Smooth muscle cell (in vitro differentiated cells): ENCODE measurements at regions not wholly inside any gene's neighbourhood (a gene's known extent, or its start where the extent isn't known, plus 50 kb on each side); places are given as distances from the start of the nearest gene placed in this dataset.

Experiments used
- DNase-seq: peaks from one replicate; lab custom pipeline; 2025; ENCODE audit not compliant: unreplicated experiment; lab: John Stamatoyannopoulos, UW
- H2AFZ ChIP-seq: fragments of 200-600 bp; sonication (generic); 2 replicates; pipeline ENCODE4 v1.6.0; 2016; ENCODE audit warnings: antibody characterized with exemption, low read depth, mild to moderate bottlenecking
- H3F3A ChIP-seq: fragments of 200-600 bp; sonication (generic); 2 replicates; pipeline ENCODE4 v1.6.0; 2017; ENCODE audit warnings: antibody characterized with exemption, low read depth
- H3K27ac ChIP-seq: fragments of 200-600 bp; sonication (generic); 2 replicates; pipeline ENCODE4 v1.5.1; 2016; ENCODE audit warnings: low read depth, mild to moderate bottlenecking
- H3K27me3 ChIP-seq: fragments of 200-600 bp; sonication (generic); 2 replicates; pipeline ENCODE4 v1.6.1; 2016; ENCODE audit warnings: low read depth, mild to moderate bottlenecking
- H3K36me3 ChIP-seq: fragments of 200-600 bp; sonication (generic); 2 replicates; pipeline ENCODE4 v1.5.1; 2016; ENCODE audit warnings: low read depth
- H3K4me1 ChIP-seq: fragments of 200-600 bp; sonication (generic); 2 replicates; pipeline ENCODE4 v1.5.1; 2016; ENCODE audit warnings: low read depth
- H3K4me2 ChIP-seq: fragments of 200-600 bp; sonication (generic); 2 replicates; pipeline ENCODE4 v1.6.0; 2016; ENCODE audit warnings: mild to moderate bottlenecking
- H3K4me3 ChIP-seq: fragments of 200-600 bp; sonication (generic); 2 replicates; pipeline ENCODE4 v1.5.1; 2016; ENCODE audit warnings: mild to moderate bottlenecking
- H3K79me2 ChIP-seq: fragments of 200-600 bp; sonication (generic); 2 replicates; pipeline ENCODE4 v1.6.0; 2016; ENCODE audit warnings: low read depth, mild to moderate bottlenecking
- H3K9ac ChIP-seq: fragments of 200-600 bp; sonication (generic); 2 replicates; pipeline ENCODE4 v1.6.0; 2016; ENCODE audit warnings: low read depth
- H3K9me3 ChIP-seq: fragments of 200-600 bp; sonication (generic); replicated peaks from 2 replicates; pipeline ENCODE4 v1.5.1; 2016; ENCODE audit warnings: low read depth
- H4K20me1 ChIP-seq: fragments of 200-600 bp; sonication (generic); 2 replicates; pipeline ENCODE4 v1.6.0; 2016; ENCODE audit warnings: low read depth
- WGBS: methylation state at CpG from one replicate; pipeline ENCODE4 v1.1.7; 2016; ENCODE audit warnings: low lambda C conversion rate; 5-methylcytosine and 5-hydroxymethylcytosine counted together
- TF ChIP-seq, protein P1 (sequence below): fragments of 200-600 bp; sonication (generic); IDR thresholded peaks from 2 replicates; pipeline ENCODE4 v1.5.1; 2017; ENCODE audit warnings: borderline replicate concordance, mild to moderate bottlenecking, antibody characterized with exemption; ENCODE audit not compliant: insufficient read depth, poor library complexity, severe bottlenecking

DNA sequence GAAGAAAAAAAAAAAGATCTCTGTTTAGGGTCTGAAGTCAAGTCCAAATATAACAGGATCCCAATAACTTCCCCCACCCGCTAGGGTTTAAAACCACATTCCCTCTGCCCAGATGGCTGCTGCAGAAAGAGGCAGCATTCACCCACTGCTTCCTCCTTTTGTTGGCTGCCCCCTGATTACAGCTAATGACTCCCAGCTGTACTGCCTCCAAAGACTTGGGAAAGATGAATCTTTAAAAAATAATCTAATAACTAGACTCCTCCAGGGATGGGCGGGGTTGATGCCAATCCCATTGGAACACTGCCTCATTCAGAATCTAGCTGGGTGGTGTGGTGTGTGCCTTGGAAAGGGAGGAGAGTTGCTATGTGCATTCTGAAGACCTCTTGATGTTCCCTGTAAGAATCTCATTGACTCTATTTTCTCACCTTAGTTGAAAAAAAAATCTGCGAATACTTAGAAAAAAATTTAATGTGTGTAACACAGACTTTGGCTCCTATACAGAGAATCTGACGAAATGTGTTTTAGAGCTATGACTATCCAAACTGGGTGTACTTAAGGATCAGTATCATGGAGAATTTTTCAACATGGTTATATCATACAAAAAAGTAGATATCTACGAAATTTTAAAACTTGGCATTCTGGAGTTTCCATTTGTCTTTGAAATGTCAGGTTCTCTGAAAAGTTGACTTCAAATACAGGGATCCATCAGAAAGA lies 174.0 kb downstream of the RNF144B start:
- no peaks in the 10 kb centered on the region for H4K20me1 ChIP-seq
- no peaks in the 10 kb centered on the region for H3K79me2 ChIP-seq
- no peak overlapping the region for H3K4me2 ChIP-seq
- H3K4me3 ChIP-seq, result no peak overlapping the region
- no peak overlapping the region for H3K9ac ChIP-seq
- H2AFZ ChIP-seq, result peak overlapping the region; percentile 23
- H3K9me3 ChIP-seq, result no peaks in the 10 kb centered on the region
- no peaks in the 10 kb centered on the region for H3K4me1 ChIP-seq
- H3K36me3 ChIP-seq, result no peaks in the 10 kb centered on the region
- no peaks in the 10 kb centered on the region for H3F3A ChIP-seq
- TF ChIP-seq, protein P1, sequence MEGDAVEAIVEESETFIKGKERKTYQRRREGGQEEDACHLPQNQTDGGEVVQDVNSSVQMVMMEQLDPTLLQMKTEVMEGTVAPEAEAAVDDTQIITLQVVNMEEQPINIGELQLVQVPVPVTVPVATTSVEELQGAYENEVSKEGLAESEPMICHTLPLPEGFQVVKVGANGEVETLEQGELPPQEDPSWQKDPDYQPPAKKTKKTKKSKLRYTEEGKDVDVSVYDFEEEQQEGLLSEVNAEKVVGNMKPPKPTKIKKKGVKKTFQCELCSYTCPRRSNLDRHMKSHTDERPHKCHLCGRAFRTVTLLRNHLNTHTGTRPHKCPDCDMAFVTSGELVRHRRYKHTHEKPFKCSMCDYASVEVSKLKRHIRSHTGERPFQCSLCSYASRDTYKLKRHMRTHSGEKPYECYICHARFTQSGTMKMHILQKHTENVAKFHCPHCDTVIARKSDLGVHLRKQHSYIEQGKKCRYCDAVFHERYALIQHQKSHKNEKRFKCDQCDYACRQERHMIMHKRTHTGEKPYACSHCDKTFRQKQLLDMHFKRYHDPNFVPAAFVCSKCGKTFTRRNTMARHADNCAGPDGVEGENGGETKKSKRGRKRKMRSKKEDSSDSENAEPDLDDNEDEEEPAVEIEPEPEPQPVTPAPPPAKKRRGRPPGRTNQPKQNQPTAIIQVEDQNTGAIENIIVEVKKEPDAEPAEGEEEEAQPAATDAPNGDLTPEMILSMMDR, result no peak
- DNase-seq, result no peak
- 68% methylated on average over 5 of the region's 5 CpGs for WGBS
- H3K27me3 ChIP-seq, result no peaks in the 10 kb centered on the region
- H3K27ac ChIP-seq, result peak overlapping the region; percentile 6

- H4K20me1 ChIP-seq, result no peaks in the 10 kb centered on the region
- H3K4me1 ChIP-seq, result no peaks in the 10 kb centered on the region
- H3F3A ChIP-seq, result no peaks in the 10 kb centered on the region
- no peaks in the 10 kb centered on the region for H3K36me3 ChIP-seq
- no peak for DNase-seq
- no peaks in the 10 kb centered on the region for H3K9me3 ChIP-seq
- H3K27me3 ChIP-seq, result no peaks in the 10 kb centered on the region
- H3K4me2 ChIP-seq, result no peak overlapping the region
- no peak overlapping the region for H3K4me3 ChIP-seq
- no peak overlapping the region for H3K27ac ChIP-seq
- no peak overlapping the region for H3K9ac ChIP-seq
- no peak overlapping the region for H2AFZ ChIP-seq
- 91% methylated on average over 5 of the region's 5 CpGs for WGBS
- TF ChIP-seq, protein P1, result no peak
- no peaks in the 10 kb centered on the region for H3K79me2 ChIP-seq
Measured at GRCh38 chr6:18562726-18563125, 175.6 kb downstream of the RNF144B start.

- Histone ChIP-seq H4K20me1 (no peaks in the 10 kb centered on the region), H3F3A (no peaks in the 10 kb centered on the region), H3K4me1 (no peaks in the 10 kb centered on the region), H2AFZ (no peak overlapping the region), H3K4me3 (no peak overlapping the region), H3K4me2 (no peak overlapping the region), H3K36me3 (no peaks in the 10 kb centered on the region), H3K9me3 (no peaks in the 10 kb centered on the region), H3K79me2 (no peaks in the 10 kb centered on the region), H3K27ac (no peak overlapping the region), H3K9ac (no peak overlapping the region), H3K27me3 (no peaks in the 10 kb centered on the region)
- no peak for DNase-seq
- TF ChIP-seq, protein P1, result no peak
- 95% methylated on average over 3 of the region's 3 CpGs for WGBS
Measured at GRCh38 chr6:18564775-18565174, 177.6 kb downstream of the RNF144B start.

GRCh38 chr6:18565231-18565630 lies 178.1 kb downstream of the RNF144B start:
- Histone ChIP-seq H3K9me3 (no peaks in the 10 kb centered on the region), H3K27ac (no peak overlapping the region), H3K27me3 (no peaks in the 10 kb centered on the region), H2AFZ (no peak overlapping the region), H3F3A (no peaks in the 10 kb centered on the region), H3K4me1 (no peaks in the 10 kb centered on the region), H3K9ac (no peak overlapping the region), H3K79me2 (no peaks in the 10 kb centered on the region), H4K20me1 (no peaks in the 10 kb centered on the region), H3K4me2 (no peak overlapping the region), H3K36me3 (no peaks in the 10 kb centered on the region), H3K4me3 (no peak overlapping the region)
- DNase-seq, result no peak
- TF ChIP-seq, protein P1, result no peak
- WGBS, result 38% methylated on average over 1 of the region's 1 CpG
